ENCODE measurements at regions not wholly inside any gene's neighbourhood (a gene's known extent, or its start where the extent isn't known, plus 50 kb on each side); places are given as distances from the start of the nearest gene placed in this dataset.

DNA sequence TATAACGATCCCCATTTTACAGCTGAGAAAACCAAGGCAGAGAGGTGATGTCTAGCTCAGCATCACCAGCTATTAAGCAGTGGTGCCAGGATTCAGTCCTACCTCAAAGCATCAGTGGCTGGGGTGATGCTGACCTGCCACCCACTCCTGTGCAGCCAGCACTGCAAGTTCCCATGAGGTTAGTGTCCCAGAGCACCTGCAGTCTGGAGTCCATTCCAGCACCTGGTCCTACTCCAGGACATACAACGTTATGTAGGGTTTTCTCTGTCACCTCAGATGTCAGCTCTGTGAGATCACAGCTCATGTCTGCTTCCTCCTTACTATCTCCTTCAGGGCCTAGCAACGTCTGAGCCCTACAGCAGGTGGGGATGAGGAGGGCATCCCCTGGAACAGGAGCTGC lies 328.0 kb upstream of the HS6ST1 start:
- no peak overlapping the region for H2AFZ ChIP-seq (ENCODE audit: control insufficient read depth, low read length)
- H3K9ac ChIP-seq (ENCODE audit: control insufficient read depth, extremely low read depth, insufficient read depth, low read length) = no peak overlapping the region
- H3K9me3 ChIP-seq (ENCODE audit: control insufficient read depth, low read depth, low read length) = no peaks in the 10 kb centered on the region
- no peaks in the 10 kb centered on the region for H3K4me1 ChIP-seq (ENCODE audit: control insufficient read depth, extremely low read depth, insufficient read depth, low read length)
- no peaks in the 10 kb centered on the region for H3K27me3 ChIP-seq (ENCODE audit: control insufficient read depth, extremely low read depth, insufficient read depth, low read length)
- dilution Hi-C loops (cut with MboI; ENCODE audit: extremely low pct_ligation_motif_present, low sequenced_read_pairs) = no loop called here
- H3K27ac ChIP-seq (ENCODE audit: control insufficient read depth, insufficient read depth, low read length) = no peak overlapping the region
- TF ChIP-seq, protein P1, sequence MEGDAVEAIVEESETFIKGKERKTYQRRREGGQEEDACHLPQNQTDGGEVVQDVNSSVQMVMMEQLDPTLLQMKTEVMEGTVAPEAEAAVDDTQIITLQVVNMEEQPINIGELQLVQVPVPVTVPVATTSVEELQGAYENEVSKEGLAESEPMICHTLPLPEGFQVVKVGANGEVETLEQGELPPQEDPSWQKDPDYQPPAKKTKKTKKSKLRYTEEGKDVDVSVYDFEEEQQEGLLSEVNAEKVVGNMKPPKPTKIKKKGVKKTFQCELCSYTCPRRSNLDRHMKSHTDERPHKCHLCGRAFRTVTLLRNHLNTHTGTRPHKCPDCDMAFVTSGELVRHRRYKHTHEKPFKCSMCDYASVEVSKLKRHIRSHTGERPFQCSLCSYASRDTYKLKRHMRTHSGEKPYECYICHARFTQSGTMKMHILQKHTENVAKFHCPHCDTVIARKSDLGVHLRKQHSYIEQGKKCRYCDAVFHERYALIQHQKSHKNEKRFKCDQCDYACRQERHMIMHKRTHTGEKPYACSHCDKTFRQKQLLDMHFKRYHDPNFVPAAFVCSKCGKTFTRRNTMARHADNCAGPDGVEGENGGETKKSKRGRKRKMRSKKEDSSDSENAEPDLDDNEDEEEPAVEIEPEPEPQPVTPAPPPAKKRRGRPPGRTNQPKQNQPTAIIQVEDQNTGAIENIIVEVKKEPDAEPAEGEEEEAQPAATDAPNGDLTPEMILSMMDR (optimal IDR thresholded peaks at IDR 0.05 in 1 of 3, IDR thresholded peaks at IDR 0.05 in 1 of 3, conservative IDR thresholded peaks at IDR 0.05 in 1 of 3; ENCODE audit: extremely low read depth in 1 of 3, insufficient read depth in 2 of 3, low read length in 3 of 3) = no peak
- TF ChIP-seq EZH2 (IDR thresholded peaks at IDR 0.05; ENCODE audit: low read length) = no peak
- no peak for FAIRE-seq
- DNase-seq (ENCODE audit: low read depth, low spot score) = no peak
- no peaks in the 10 kb centered on the region for H3K79me2 ChIP-seq (ENCODE audit: control insufficient read depth, insufficient read depth, low read length)
- no peak overlapping the region for H3K4me3 ChIP-seq (ENCODE audit: control insufficient read depth in 2 of 3, extremely low read depth in 1 of 3, insufficient read depth in 2 of 3, low read depth in 1 of 3, low read length in 3 of 3)
- H3K36me3 ChIP-seq (ENCODE audit: control insufficient read depth in 2 of 2, extremely low read depth in 1 of 2, insufficient read depth in 2 of 2, low read length in 2 of 2) = no peaks in the 10 kb centered on the region
- H3K9me1 ChIP-seq (ENCODE audit: control insufficient read depth, extremely low read depth, insufficient read depth, low read length) = no peaks in the 10 kb centered on the region
- H3K4me2 ChIP-seq (ENCODE audit: control insufficient read depth, extremely low read depth, insufficient read depth, low read depth, low read length) = no peak overlapping the region
- no peaks in the 10 kb centered on the region for H4K20me1 ChIP-seq (ENCODE audit: control insufficient read depth, extremely low read depth, insufficient read depth, low read length)

DNA sequence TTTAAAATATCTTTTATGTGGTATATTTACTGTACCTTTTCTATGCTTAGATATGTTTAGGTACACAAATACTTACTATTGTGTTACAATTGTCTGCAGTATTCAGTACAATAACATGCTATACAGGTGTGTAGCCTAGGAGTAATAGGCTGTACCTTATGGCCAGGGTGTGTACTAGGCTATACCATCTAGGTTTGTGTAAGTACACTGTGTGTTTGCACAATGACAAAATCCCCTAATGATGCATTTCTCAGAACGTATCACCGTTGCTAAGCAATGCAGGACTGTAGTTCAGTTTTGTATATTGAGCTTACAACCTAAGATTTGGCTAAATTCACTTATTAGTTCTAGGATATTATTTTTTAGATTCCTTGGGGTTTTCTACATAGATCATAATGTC lies 332.3 kb upstream of the HS6ST1 start:
- Histone ChIP-seq H3K4me1 (ENCODE audit: control insufficient read depth, extremely low read depth, insufficient read depth, low read length) (no peaks in the 10 kb centered on the region), H3K9me1 (ENCODE audit: control insufficient read depth, extremely low read depth, insufficient read depth, low read length) (no peaks in the 10 kb centered on the region), H3K27me3 (ENCODE audit: control insufficient read depth, extremely low read depth, insufficient read depth, low read length) (peaks cover 5% of the 10 kb centered on the region), H2AFZ (ENCODE audit: control insufficient read depth, low read length) (no peak overlapping the region), H4K20me1 (ENCODE audit: control insufficient read depth, extremely low read depth, insufficient read depth, low read length) (no peaks in the 10 kb centered on the region), H3K4me3 (ENCODE audit: control insufficient read depth in 2 of 3, extremely low read depth in 1 of 3, insufficient read depth in 2 of 3, low read depth in 1 of 3, low read length in 3 of 3) (no peak overlapping the region), H3K79me2 (ENCODE audit: control insufficient read depth, insufficient read depth, low read length) (no peaks in the 10 kb centered on the region), H3K9ac (ENCODE audit: control insufficient read depth, extremely low read depth, insufficient read depth, low read length) (no peak overlapping the region), H3K4me2 (ENCODE audit: control insufficient read depth, extremely low read depth, insufficient read depth, low read depth, low read length) (no peak overlapping the region), H3K36me3 (ENCODE audit: control insufficient read depth in 2 of 2, extremely low read depth in 1 of 2, insufficient read depth in 2 of 2, low read length in 2 of 2) (no peaks in the 10 kb centered on the region), H3K9me3 (ENCODE audit: control insufficient read depth, low read depth, low read length) (no peaks in the 10 kb centered on the region), H3K27ac (ENCODE audit: control insufficient read depth, insufficient read depth, low read length) (no peak overlapping the region)
- dilution Hi-C loops (cut with MboI; ENCODE audit: extremely low pct_ligation_motif_present, low sequenced_read_pairs) = no loop called here
- DNase-seq (ENCODE audit: low read depth, low spot score) (no peak), FAIRE-seq (no peak)
- TF ChIP-seq, protein P1 (optimal IDR thresholded peaks at IDR 0.05 in 1 of 3, IDR thresholded peaks at IDR 0.05 in 1 of 3, conservative IDR thresholded peaks at IDR 0.05 in 1 of 3; ENCODE audit: extremely low read depth in 1 of 3, insufficient read depth in 2 of 3, low read length in 3 of 3) = no peak
- no peak for TF ChIP-seq EZH2 (IDR thresholded peaks at IDR 0.05; ENCODE audit: low read length)
